ENCODE measurements at regions not wholly inside any gene's neighbourhood (a gene's known extent, or its start where the extent isn't known, plus 50 kb on each side); places are given as distances from the start of the nearest gene placed in this dataset.

DNA sequence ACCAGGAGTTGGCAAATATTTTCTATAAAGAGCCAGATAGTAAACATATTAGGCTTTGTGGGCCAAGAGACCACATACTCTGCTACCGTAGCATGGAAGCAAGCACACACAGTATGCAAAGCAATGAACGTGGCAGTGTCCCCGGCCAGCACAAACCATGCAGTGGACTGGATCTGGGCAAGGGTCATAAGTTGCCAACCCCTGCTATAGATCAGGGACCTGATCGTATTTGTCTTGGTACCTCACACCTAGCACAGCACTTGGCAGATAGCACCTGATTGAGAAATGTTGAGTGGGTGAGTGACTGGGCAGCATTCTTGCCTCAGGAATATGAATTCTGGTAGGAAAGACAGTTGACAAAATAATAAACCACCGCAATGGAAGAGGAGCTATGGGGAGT is 331.9 kb downstream of the FGFR2 start:
- H3K4me1 ChIP-seq (ENCODE audit: control insufficient read depth in 1 of 2, insufficient read depth in 1 of 2, low read depth in 1 of 2, low read length in 1 of 2) = peaks cover 0 to 5% of the 10 kb centered on the region in 2 experiments
- H3K27ac ChIP-seq = no peak overlapping the region
- H3K9me3 ChIP-seq = no peaks in the 10 kb centered on the region
- H3K4me3 ChIP-seq (ENCODE audit: low read depth in 1 of 2, low read length in 1 of 2) = no peak overlapping the region
- H3K36me3 ChIP-seq = no peaks in the 10 kb centered on the region
- H3K27me3 ChIP-seq = peaks cover 6% of the 10 kb centered on the region
- TF ChIP-seq, protein P1, sequence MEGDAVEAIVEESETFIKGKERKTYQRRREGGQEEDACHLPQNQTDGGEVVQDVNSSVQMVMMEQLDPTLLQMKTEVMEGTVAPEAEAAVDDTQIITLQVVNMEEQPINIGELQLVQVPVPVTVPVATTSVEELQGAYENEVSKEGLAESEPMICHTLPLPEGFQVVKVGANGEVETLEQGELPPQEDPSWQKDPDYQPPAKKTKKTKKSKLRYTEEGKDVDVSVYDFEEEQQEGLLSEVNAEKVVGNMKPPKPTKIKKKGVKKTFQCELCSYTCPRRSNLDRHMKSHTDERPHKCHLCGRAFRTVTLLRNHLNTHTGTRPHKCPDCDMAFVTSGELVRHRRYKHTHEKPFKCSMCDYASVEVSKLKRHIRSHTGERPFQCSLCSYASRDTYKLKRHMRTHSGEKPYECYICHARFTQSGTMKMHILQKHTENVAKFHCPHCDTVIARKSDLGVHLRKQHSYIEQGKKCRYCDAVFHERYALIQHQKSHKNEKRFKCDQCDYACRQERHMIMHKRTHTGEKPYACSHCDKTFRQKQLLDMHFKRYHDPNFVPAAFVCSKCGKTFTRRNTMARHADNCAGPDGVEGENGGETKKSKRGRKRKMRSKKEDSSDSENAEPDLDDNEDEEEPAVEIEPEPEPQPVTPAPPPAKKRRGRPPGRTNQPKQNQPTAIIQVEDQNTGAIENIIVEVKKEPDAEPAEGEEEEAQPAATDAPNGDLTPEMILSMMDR (IDR thresholded peaks at IDR 0.05) = no peak

GRCh38 chr10:121267236-121268003 is 330.8 kb downstream of the FGFR2 start:
- no peak overlapping the region for H3K27ac ChIP-seq
- H3K27me3 ChIP-seq = peaks cover 6% of the 10 kb centered on the region
- no peaks in the 10 kb centered on the region for H3K9me3 ChIP-seq
- peaks cover 0 to 5% of the 10 kb centered on the region in 2 experiments for H3K4me1 ChIP-seq (ENCODE audit: control insufficient read depth in 1 of 2, insufficient read depth in 1 of 2, low read depth in 1 of 2, low read length in 1 of 2)
- H3K4me3 ChIP-seq (ENCODE audit: low read depth in 1 of 2, low read length in 1 of 2) = no peak overlapping the region
- TF ChIP-seq, protein P1 (IDR thresholded peaks at IDR 0.05) = no peak
- H3K36me3 ChIP-seq = no peaks in the 10 kb centered on the region

DNA sequence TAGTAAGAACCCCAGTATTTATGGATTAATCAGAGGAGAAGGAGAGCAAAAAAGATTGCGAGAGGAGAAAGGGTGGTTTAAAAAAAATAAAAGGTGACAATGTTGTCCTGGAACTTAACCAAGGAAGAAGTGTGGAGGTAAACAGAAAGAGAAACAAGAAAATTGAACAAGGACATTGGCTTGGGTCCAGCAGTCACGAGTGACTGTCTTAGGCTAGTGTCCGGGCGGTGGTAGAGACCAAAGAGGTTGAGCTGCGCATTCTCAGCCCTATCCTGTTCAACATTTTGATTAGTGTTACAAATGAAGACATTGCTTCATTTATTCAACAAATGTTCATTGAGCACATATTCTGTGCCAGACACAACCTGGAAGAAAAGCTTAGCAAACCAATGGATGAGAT is 329.9 kb downstream of the FGFR2 start:
- TF ChIP-seq, protein P1 (IDR thresholded peaks at IDR 0.05) = no peak
- H3K27me3 ChIP-seq = peaks cover 6% of the 10 kb centered on the region
- H3K36me3 ChIP-seq = no peaks in the 10 kb centered on the region
- H3K4me1 ChIP-seq (ENCODE audit: control insufficient read depth in 1 of 2, insufficient read depth in 1 of 2, low read depth in 1 of 2, low read length in 1 of 2) = no peaks in the 10 kb centered on the region
- H3K27ac ChIP-seq = no peak overlapping the region
- H3K9me3 ChIP-seq = no peaks in the 10 kb centered on the region
- H3K4me3 ChIP-seq (ENCODE audit: low read depth in 1 of 2, low read length in 1 of 2) = no peak overlapping the region

DNA sequence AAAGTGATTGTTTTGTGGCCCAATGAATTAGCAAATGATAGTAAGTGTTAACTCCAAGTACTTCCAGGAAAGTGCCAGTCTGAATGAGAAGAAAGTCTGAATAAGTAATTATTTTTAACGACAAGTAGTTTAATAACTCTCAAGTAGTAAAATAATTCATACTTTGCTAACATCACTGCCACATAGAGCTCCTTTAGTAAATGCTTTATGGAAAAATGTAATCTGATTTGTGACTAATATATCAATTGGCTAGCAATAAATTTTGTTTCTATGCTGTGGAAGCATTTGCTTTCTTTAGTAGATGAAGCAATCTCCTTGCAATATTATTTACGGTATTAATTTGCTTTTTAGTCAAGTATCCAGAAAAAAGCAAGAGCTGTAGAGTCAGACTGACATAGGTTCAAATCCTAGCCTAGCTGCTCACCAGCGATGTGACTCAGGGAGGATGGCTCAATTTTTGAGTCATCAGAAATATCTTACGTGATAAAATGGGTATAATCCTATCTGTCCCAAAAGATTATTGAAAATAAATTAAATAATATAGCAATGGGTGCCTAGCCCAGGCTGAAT is 329.3 kb downstream of the FGFR2 start:
- Histone ChIP-seq H3K4me3 (ENCODE audit: low read depth in 1 of 2, low read length in 1 of 2) (no peak overlapping the region), H3K4me1 (ENCODE audit: control insufficient read depth in 1 of 2, insufficient read depth in 1 of 2, low read depth in 1 of 2, low read length in 1 of 2) (no peaks in the 10 kb centered on the region), H3K27me3 (peaks cover 6% of the 10 kb centered on the region), H3K36me3 (no peaks in the 10 kb centered on the region), H3K27ac (no peak overlapping the region), H3K9me3 (no peaks in the 10 kb centered on the region)
- TF ChIP-seq, protein P1 (IDR thresholded peaks at IDR 0.05) = no peak

GRCh38 chr10:121270906-121271305 is 327.3 kb downstream of the FGFR2 start:
- Histone ChIP-seq H3K27ac (no peak overlapping the region), H3K27me3 (peaks cover 10% of the 10 kb centered on the region), H3K9me3 (no peaks in the 10 kb centered on the region), H3K4me3 (ENCODE audit: low read depth in 1 of 2, low read length in 1 of 2) (no peak overlapping the region), H3K4me1 (ENCODE audit: control insufficient read depth in 1 of 2, insufficient read depth in 1 of 2, low read depth in 1 of 2, low read length in 1 of 2) (no peaks in the 10 kb centered on the region), H3K36me3 (no peaks in the 10 kb centered on the region)
- TF ChIP-seq, protein P1 (IDR thresholded peaks at IDR 0.05) = no peak

All from neutrophil (primary cell).